NOMO-1 (cell line): ENCODE measurements at regions not wholly inside any gene's neighbourhood (a gene's known extent, or its start where the extent isn't known, plus 50 kb on each side); places are given as distances from the start of the nearest gene placed in this dataset.
A peak's percentile ranks its signal among the peaks of the same experiment; 100 is the strongest.

Experiments used
- DNase-seq, 2 experiments: peaks; one replicate each; lab custom pipeline; 2025; ENCODE audit not compliant: unreplicated experiment in 2 of 2; lab: John Stamatoyannopoulos, UW

DNA sequence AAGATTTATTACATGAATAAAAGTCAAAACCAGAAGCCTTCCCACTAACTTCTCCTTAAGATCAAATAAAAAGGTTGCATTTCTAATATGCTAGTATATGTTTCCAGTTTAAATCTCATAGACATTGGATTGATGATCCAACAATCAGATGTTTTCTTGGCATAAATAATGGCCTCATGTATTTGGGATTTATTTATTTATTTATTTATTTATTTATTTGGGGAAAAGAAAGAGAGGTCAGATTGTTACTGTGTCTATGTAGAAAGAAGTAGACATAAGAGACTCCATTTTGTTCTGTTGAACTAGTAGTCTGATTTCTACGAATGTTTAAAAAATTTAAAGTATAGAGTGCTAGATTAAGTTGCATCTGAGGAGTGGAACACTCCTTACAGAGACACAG, 422.4 kb downstream of the ADGRL2 start:
- no peak for DNase-seq

DNA sequence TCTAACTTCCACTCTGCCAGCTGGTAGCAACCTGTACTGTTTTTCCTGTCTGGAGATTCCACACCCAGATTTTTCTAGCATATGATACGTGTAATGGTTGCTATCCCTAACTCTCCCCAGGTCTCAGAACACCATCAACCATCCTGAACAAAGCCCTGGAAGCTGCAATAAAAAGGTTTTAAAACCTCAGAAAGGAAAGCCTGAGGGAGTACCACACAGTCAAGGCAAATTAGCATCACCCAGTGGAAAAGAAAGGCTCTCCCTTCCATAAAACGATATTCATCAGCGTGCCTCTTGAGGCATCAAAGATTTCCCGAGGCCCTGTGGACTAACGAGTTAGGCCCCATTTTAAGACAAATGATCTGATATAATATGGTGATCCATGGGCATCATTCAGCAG, 421.0 kb downstream of the ADGRL2 start:
- no peak for DNase-seq

GRCh38 chr1:82220754-82221153, 420.0 kb downstream of the ADGRL2 start:
- DNase-seq = no peak

DNA sequence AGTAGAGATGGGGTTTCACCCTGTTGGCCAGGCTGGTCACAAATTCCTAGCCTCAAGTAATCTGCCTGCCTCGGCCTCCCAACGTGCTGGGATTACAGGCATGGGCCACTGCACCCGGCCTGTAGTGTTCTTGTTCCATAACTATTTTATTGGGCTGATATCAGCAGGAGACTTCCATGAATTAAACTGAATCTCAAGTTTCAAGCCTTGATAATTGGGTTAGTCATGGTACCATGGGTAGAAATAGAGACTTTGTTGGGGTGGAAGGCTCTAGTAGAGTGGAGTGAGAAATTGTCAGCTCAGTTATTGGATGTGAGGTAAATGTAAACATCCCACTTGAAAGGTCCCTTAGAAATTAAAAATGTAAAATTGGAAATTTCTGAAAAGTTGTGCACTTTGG, 419.1 kb downstream of the ADGRL2 start:
- no peak for DNase-seq

- DNase-seq = no peak
Measured at GRCh38 chr1:82218846-82219245, 418.1 kb downstream of the ADGRL2 start.

- DNase-seq = no peak
Measured at GRCh38 chr1:82215853-82216175, 415.1 kb downstream of the ADGRL2 start.

- DNase-seq = peak in 1 of 2 experiments; percentile 42
Measured at GRCh38 chr1:82215056-82215852, 414.5 kb downstream of the ADGRL2 start.

DNA sequence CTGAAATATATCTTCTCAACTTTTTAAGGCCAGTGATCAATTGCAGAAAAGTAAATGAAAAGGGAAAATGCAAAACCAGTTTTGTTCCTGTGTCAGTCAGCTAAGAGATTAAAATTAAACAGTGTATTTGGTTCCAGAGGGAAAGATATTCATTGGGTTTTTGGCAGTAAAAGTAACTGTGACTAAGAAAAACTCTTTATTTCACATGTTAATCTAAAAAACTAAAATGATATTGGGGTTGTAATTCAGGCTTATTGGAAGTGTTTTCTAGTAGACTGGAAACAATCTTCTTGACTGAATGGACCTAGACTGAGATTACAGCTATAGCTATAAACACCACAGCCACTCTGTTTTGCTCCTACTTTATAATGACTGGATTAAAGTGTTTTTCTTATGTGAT, 413.9 kb downstream of the ADGRL2 start:
- no peak for DNase-seq

- no peak for DNase-seq
Measured at GRCh38 chr1:82197606-82198005, 396.9 kb downstream of the ADGRL2 start.

GRCh38 chr1:82195245-82195644, 394.5 kb downstream of the ADGRL2 start:
- no peak for DNase-seq

GRCh38 chr1:82185084-82185483, 384.4 kb downstream of the ADGRL2 start:
- no peak for DNase-seq

GRCh38 chr1:82181846-82182245, 381.1 kb downstream of the ADGRL2 start:
- DNase-seq = no peak

- no peak for DNase-seq
Measured at GRCh38 chr1:82179131-82179530, 378.4 kb downstream of the ADGRL2 start.

GRCh38 chr1:82177192-82177591, 376.5 kb downstream of the ADGRL2 start:
- DNase-seq = peak in 1 of 2 experiments; percentile 22

- DNase-seq = no peak
Measured at GRCh38 chr1:82171955-82172354, 371.2 kb downstream of the ADGRL2 start.

GRCh38 chr1:82168482-82168881, 367.7 kb downstream of the ADGRL2 start:
- DNase-seq = no peak

DNA sequence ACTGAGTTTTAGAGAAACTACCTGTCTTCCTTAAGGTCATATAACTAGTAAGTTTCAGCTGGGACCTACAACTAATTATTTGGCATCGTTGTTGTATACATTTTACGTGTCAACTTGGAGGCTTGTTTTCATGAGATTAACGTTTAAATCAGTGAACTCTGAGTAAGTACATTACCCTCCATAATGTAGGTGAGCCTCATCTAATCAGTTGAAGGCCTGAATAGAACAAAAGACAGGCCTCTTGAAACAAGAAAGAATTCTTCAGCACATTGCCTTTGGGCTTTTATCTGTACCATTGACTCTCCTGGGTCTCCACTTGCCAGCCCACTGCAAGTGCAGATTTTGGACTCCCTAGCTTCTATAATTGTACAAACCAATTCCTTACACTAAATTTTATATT, 364.6 kb downstream of the ADGRL2 start:
- no peak for DNase-seq

DNA sequence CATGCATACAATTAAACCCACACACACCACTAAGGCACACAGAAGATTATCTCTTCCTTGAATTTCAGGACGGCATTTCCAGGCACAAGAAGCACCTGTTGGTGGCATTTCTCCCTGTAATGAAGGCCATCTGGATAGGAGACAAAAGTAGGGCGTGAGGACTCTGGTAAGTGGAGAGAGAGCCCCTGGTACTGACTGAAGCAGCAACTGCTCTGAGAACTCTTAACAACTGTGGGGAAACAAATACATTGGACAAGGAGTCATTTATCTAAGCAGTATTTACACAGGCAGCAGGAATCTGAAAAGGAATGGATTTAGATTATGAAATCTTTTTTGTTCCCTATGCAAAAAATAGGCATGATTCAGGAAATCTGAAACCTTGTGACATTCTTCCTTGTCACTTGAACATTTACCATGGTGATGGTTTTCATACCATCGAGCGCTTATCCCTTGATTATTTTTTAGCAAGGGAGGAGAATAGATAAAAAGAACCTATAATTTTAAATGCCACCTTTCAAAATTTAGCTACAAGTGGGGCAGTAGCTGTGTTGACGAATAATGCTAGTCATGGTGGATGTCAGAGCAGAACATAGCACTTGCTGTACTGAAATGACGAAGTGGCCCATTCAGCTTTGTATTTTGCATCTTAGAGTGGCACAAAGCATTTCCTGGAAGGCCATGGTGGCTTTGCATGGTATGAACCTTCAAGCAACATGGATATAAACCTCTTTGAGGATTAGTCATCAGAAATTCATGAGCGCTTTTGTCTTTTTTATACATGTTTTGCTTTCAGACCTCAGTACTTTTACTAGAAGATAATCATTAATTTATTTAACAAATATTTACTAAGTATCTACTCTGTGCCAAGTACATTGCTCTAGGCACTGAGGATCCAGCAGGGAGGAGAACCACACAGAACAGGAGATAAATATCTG, 362.0 kb downstream of the ADGRL2 start:
- no peak for DNase-seq

DNA sequence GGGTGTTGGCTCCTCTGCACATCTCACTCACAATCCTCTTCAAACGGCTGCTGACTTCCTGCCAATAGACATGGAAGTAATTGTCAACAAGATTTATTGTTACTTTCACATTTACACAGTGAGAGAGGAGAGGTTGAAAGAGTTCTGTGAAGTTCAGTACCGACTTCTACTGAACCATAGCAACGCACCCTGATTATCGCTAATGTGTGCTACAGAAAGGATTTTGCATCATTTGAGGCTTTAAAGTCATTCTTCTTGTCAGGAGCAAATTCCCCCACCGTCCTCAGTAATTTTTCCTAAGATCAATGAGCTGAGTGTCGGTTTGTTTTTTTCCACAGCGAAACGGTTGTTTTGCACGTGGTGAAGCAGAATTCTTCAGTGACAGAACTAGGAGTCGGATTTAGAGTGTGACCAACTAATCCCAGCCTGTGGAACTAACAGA, 361.0 kb downstream of the ADGRL2 start:
- DNase-seq = peak; percentile 9 to 83

DNA sequence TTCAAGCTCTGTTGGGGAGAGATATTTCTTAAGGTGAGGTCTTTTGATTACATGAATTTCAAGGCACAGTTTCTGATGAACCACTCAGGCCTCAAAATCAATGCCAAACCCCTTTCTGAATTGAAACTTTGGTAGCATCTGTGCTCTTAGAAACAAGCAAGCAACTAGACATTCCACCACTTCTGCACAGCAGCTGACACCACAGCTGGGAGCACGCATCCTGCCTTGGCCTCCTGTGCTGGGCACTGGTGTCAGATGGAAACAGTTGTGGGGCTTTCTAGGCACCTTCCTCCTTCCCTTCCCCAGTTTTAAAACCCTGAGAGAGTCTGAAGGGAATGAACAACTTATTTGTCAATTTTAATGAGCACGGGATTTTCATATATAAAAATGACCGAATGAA, 360.2 kb downstream of the ADGRL2 start:
- DNase-seq = no peak

DNA sequence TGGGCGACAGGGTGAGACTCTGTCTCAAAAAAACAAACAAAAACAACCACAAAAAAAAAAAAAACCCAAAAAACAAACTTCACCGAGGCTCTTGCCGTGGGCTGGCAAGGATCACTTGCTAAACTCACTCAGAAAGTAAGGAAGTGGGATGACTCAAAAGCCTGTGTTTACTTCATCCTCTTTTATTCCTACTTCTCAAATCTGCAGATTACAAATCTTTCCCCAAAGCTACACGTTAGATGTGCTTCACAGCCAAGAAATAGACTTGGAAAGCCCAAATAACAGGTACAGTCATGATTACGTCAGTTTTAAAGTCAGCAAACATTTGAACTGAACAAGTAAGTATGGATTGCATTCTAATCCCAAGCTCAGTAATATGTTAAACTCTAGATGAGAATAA, 359.3 kb downstream of the ADGRL2 start:
- peak in 1 of 2 experiments; percentile 47 for DNase-seq

DNA sequence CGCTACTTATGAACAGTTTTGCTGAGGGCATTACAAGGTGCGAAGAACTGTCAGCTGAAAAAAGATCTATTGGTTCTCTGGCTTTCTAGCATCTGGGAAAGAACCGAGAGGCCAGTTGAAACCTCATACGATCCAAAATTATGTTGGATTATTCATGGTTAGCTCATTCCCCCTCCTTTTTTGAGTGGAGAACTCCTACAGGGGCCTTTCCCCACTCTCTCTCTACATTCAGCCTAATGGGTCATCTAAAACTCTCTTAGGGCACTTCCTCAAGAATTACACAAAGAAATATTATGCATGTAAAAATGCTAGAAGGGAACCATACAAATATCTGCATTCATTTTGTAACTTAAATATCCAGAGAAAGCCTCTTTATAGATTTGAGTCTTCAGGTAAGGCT, 358.2 kb downstream of the ADGRL2 start:
- no peak for DNase-seq
